Kidney epithelial cell (primary cell): ENCODE measurements at regions not wholly inside any gene's neighbourhood (a gene's known extent, or its start where the extent isn't known, plus 50 kb on each side); places are given as distances from the start of the nearest gene placed in this dataset.

Experiments
- DNase-seq: peaks from one replicate; pipeline ENCODE4 v3.0.0-alpha.2; 2010; ENCODE audit warnings: low read depth
- H3K27me3 ChIP-seq: 2 replicates; pipeline ENCODE4 v1.6.0; 2011; ENCODE audit warnings: low read length; ENCODE audit not compliant: control insufficient read depth, insufficient read depth
- H3K36me3 ChIP-seq: 2 replicates; pipeline ENCODE4 v1.5.1; 2011; ENCODE audit warnings: low read length; ENCODE audit not compliant: control insufficient read depth, insufficient read depth
- H3K4me3 ChIP-seq: 2 replicates; pipeline ENCODE4 v1.5.1; 2011; ENCODE audit warnings: low read depth, mild to moderate bottlenecking, control low read depth, low read length
- CTCF ChIP-seq: IDR thresholded peaks from 2 replicates; pipeline ENCODE4 v1.5.1; 2011; ENCODE audit warnings: mild to moderate bottlenecking, moderate library complexity, low read length, control low read depth, inconsistent platforms; ENCODE audit not compliant: insufficient read depth, poor library complexity, severe bottlenecking

- Histone ChIP-seq H3K4me3 (no peak overlapping the region), H3K27me3 (no peaks in the 10 kb centered on the region), H3K36me3 (no peaks in the 10 kb centered on the region)
- no peak for TF ChIP-seq CTCF
- DNase-seq, result no peak
These were observed 277.5 kb upstream of the LYPLAL1 start for GRCh38 chr1:218896202-218896601.

DNA sequence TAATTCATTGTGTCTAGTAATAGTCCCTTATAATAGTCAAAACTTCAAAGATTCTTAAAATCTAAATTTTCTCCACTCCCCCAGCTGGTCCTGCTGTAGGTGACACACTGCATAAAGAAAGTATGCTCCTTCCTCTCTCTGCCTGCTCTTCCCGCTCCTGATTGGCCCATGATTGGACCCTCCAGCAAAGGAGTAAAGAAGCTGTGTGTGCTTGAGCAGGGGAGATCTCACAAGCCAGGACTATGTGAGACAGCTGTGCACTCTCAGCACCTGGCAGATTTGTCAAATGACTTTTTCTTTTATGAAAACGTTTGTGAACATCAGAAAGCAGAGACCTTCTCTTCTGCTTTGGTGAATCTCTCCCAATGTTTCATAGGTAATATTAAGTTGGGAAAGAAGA, 274.8 kb upstream of the LYPLAL1 start:
- no peak for TF ChIP-seq CTCF
- Histone ChIP-seq H3K4me3 (no peak overlapping the region), H3K36me3 (no peaks in the 10 kb centered on the region), H3K27me3 (no peaks in the 10 kb centered on the region)
- DNase-seq, result no peak

GRCh38 chr1:218900615-218901014, 273.1 kb upstream of the LYPLAL1 start:
- H3K4me3 ChIP-seq, result no peak overlapping the region
- no peak for DNase-seq
- H3K36me3 ChIP-seq, result no peaks in the 10 kb centered on the region

GRCh38 chr1:218904416-218904815, 269.3 kb upstream of the LYPLAL1 start:
- H3K27me3 ChIP-seq, result no peaks in the 10 kb centered on the region

More at GRCh38 chr1:218900615-218901014, 273.1 kb upstream of the LYPLAL1 start:
- TF ChIP-seq CTCF, result no peak
- H3K27me3 ChIP-seq, result no peaks in the 10 kb centered on the region

DNA sequence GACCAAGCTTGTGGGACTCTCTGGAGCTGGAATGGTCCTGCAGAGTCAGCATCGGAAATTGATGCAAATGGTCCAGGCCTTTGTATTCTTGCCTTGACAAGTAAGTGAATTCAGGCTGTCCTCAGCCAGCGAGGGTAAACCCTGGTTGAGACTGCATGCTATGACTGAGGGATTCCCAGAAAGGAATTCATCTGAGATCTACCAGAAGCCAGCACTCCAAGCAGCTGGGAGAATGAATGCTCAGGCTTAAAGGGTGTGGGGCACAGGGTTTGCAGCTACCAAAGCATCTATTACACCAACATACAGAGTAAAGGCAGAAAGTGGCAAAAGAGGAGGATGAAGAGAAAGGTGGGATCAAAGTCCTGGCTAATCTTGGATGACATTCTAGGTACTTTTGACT, 257.0 kb upstream of the LYPLAL1 start:
- DNase-seq, result no peak
- TF ChIP-seq CTCF, result no peak
- no peaks in the 10 kb centered on the region for H3K27me3 ChIP-seq
- H3K4me3 ChIP-seq, result no peak overlapping the region
- no peaks in the 10 kb centered on the region for H3K36me3 ChIP-seq

More at GRCh38 chr1:218904416-218904815, 269.3 kb upstream of the LYPLAL1 start:
- H3K4me3 ChIP-seq, result no peak overlapping the region
- no peak for DNase-seq
- H3K36me3 ChIP-seq, result no peaks in the 10 kb centered on the region
- no peak for TF ChIP-seq CTCF

DNA sequence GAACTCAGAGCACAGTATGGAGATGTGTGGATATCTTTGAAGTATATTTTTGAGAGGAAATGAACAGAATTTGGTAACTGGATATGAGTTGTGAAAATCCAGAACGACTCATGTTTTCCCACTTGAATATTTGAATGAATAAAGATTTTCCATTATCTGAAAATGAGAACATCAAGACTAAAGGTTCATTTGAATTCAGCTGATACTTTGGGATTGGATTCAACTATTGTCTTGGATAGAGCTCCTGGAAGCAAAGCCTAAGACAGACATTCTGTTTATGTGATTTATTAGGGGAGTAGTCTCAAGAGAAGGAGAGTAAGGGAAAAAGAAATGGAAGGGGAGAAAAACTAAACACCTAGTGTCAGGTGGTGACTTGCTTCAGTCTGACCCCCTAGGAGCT, 256.0 kb upstream of the LYPLAL1 start:
- Histone ChIP-seq H3K36me3 (no peaks in the 10 kb centered on the region), H3K27me3 (no peaks in the 10 kb centered on the region), H3K4me3 (no peak overlapping the region)
- no peak for TF ChIP-seq CTCF
- DNase-seq, result no peak
